ENCODE measurements at regions not wholly inside any gene's neighbourhood (a gene's known extent, or its start where the extent isn't known, plus 50 kb on each side); places are given as distances from the start of the nearest gene placed in this dataset.

GRCh38 chr1:198948895-198949659, 310.2 kb downstream of the PTPRC start:
- TF ChIP-seq CTCF (IDR thresholded peaks at IDR 0.05) = no peak
- no peak for TF ChIP-seq EP300 (IDR thresholded peaks at IDR 0.05)
- no peak for TF ChIP-seq POLR2AphosphoS5 (IDR thresholded peaks at IDR 0.05)

All from suprapubic skin (tissue), 4 donors.